K562 (cell line): ENCODE measurements at regions not wholly inside any gene's neighbourhood (a gene's known extent, or its start where the extent isn't known, plus 50 kb on each side); places are given as distances from the start of the nearest gene placed in this dataset.

Experiments
- ATAC-seq: fragments of 200-7000 bp; cut with Tn5 transposase; 3 replicates; pipeline ENCODE4 v1.9.1; 2020; ENCODE audit warnings: moderate library complexity
- BruUV-seq: library from RNA; stranded (reverse); fragments of 400-500 nt; replicated peaks from 2 replicates; lab custom pipeline; 2021; lab: Mats Ljungman, UMichigan
- CTCF ChIA-PET: fragments of 300-600 bp; formaldehyde crosslinking; extraction: SDS; loops from one replicate; lab custom pipeline; 2021; ENCODE audit warnings: low intra/inter-chr PET ratio; lab: Yijun Ruan, JAX
- POLR2A ChIA-PET: fragments of 300-600, 350-650 bp; sonication (Branson Sonifier 250); formaldehyde crosslinking; extraction: SDS; loops from one replicate; lab custom pipeline; 2021; ENCODE audit warnings: antibody characterized with exemption, inconsistent platforms; lab: Yijun Ruan, JAX
- DNase-seq, 4 experiments: peaks; one replicate each; pipeline versions ENCODE4 v3.0.0 to v3.0.0-alpha.2; 2011 to 2018; ENCODE audit warnings: low spot score in 3 of 4, mixed read lengths in 3 of 4; ENCODE audit errors: extremely low read depth in 1 of 4
- FAIRE-seq: peaks from 2 replicates; lab custom pipeline; 2011; peaks lifted over from hg19 to GRCh38; lab: Jason Lieb, UNC
- H2AFZ ChIP-seq: 2 replicates; pipeline ENCODE4 v1.6.0; 2011; ENCODE audit warnings: low read depth, low read length, control low read depth, inconsistent platforms
- H3K27ac ChIP-seq: fragments of 200-600 bp; 3 replicates; pipeline ENCODE4 v1.8.0; 2011; ENCODE audit warnings: low read depth, mild to moderate bottlenecking, control low read depth, inconsistent platforms, low read length, moderate library complexity, mixed read lengths; ENCODE audit errors: extremely low read depth
- H3K27me3 ChIP-seq, 2 experiments: fragments of 300-600 bp in 1 of 2; 2 replicates in 1 of 2; 3 replicates in 1 of 2; pipeline versions ENCODE4 v1.6.0 to v1.8.0; 2011; ENCODE audit warnings: inconsistent platforms in 2 of 2, low read length in 2 of 2, mild to moderate bottlenecking in 1 of 2, mixed read lengths in 1 of 2, moderate library complexity in 1 of 2; ENCODE audit not compliant: control insufficient read depth in 2 of 2, insufficient read depth in 2 of 2
- H3K36me3 ChIP-seq: fragments of 300-600 bp; 3 replicates; pipeline ENCODE4 v1.8.0; 2011; ENCODE audit warnings: mild to moderate bottlenecking, low read length, inconsistent platforms; ENCODE audit not compliant: control insufficient read depth, insufficient read depth
- H3K4me1 ChIP-seq, 2 experiments: fragments of 200-600 bp in 1 of 2; replicated peaks in 1 of 2; 2 replicates in 1 of 2; 3 replicates in 1 of 2; pipeline versions ENCODE4 v1.5.1 to v1.8.0; 2011; ENCODE audit warnings: inconsistent platforms in 2 of 2, low read length in 2 of 2, mild to moderate bottlenecking in 1 of 2, mixed read lengths in 1 of 2, moderate library complexity in 1 of 2; ENCODE audit not compliant: control insufficient read depth in 2 of 2, insufficient read depth in 2 of 2
- H3K4me2 ChIP-seq: 2 replicates; pipeline ENCODE4 v1.6.1; 2011; ENCODE audit warnings: low read length, control low read depth, inconsistent platforms, mixed read lengths; ENCODE audit not compliant: insufficient read depth
- H3K4me3 ChIP-seq: fragments of 200-600 bp; sonication (generic), shearing (Covaris generic); 2 replicates; pipeline ENCODE4 v1.5.1; 2016; ENCODE audit warnings: control low read depth, inconsistent platforms
- H3K79me2 ChIP-seq: fragments of 200-600 bp; 3 replicates; pipeline ENCODE4 v1.8.0; 2011; ENCODE audit warnings: low read length, inconsistent platforms; ENCODE audit not compliant: control insufficient read depth, insufficient read depth
- H3K9ac ChIP-seq, 2 experiments: 2 replicates each; pipeline versions ENCODE4 v1.6.0 to v1.6.1; 2011; ENCODE audit warnings: low read depth in 2 of 2, low read length in 2 of 2, control low read depth in 1 of 2, inconsistent platforms in 1 of 2, mild to moderate bottlenecking in 1 of 2, mixed read lengths in 1 of 2; ENCODE audit not compliant: insufficient read depth in 1 of 2
- H3K9me1 ChIP-seq: one replicate; pipeline ENCODE4 v1.6.0; 2011; ENCODE audit warnings: inconsistent platforms, mild to moderate bottlenecking, low read length, moderate library complexity; ENCODE audit not compliant: control insufficient read depth, insufficient read depth
- H3K9me3 ChIP-seq: replicated peaks from 2 replicates; pipeline ENCODE4 v1.5.1; 2011; ENCODE audit warnings: low read depth, low read length, inconsistent platforms; ENCODE audit not compliant: control insufficient read depth, insufficient read depth
- H4K20me1 ChIP-seq: replicated peaks from 2 replicates; pipeline ENCODE4 v1.6.1; 2011; ENCODE audit warnings: low read length, inconsistent platforms, mixed read lengths; ENCODE audit not compliant: control insufficient read depth, insufficient read depth
- BRD4 ChIP-seq: fragments of 200-600 bp; sonication (generic); IDR thresholded peaks from 2 replicates; pipeline ENCODE4 v1.6.1; 2017; ENCODE audit warnings: inconsistent platforms
- CHD2 ChIP-seq: IDR thresholded peaks from 2 replicates; pipeline ENCODE4 v1.6.1; 2011; ENCODE audit warnings: low read depth, low read length
- ELK3 ChIP-seq: fragments of 450-650 bp; formaldehyde crosslinking; IDR thresholded peaks from 2 replicates; pipeline ENCODE4 v1.4.0; 2020; ENCODE audit warnings: mild to moderate bottlenecking
- HNRNPK ChIP-seq: fragments of 200-400 bp; formaldehyde crosslinking; IDR thresholded peaks from one replicate; pipeline ENCODE4 v1.6.1; 2018; ENCODE audit warnings: mild to moderate bottlenecking, low read depth, low read length; ENCODE audit not compliant: poor library complexity, severe bottlenecking
- KDM1A ChIP-seq, 2 experiments: fragments of 450-650 bp; IDR thresholded peaks; 2 replicates each; pipeline ENCODE4 v1.6.1; 2016; ENCODE audit warnings: mild to moderate bottlenecking in 2 of 2
- MAZ ChIP-seq, 2 experiments: fragments of 450-650 bp in 1 of 2; sonication (generic) in 1 of 2; formaldehyde crosslinking; IDR thresholded peaks in 1 of 2; conservative IDR thresholded peaks in 1 of 2; 2 replicates each; pipeline versions ENCODE4 v1.4.0 to v1.5.0; 2020; ENCODE audit warnings: mild to moderate bottlenecking in 1 of 2, missing genetic modification reagents in 1 of 2
- NCOA2 ChIP-seq, 2 experiments: fragments of 450-650 bp; IDR thresholded peaks; 2 replicates each; pipeline ENCODE4 v1.6.1; 2018; ENCODE audit warnings: mild to moderate bottlenecking in 2 of 2, moderate library complexity in 1 of 2; ENCODE audit not compliant: partially characterized antibody in 2 of 2
- NONO ChIP-seq, 2 experiments: fragments of 200-400 bp in 1 of 2; fragments of 450-650 bp in 1 of 2; formaldehyde crosslinking in 1 of 2; IDR thresholded peaks; 2 replicates each; pipeline ENCODE4 v1.6.1; 2017; ENCODE audit warnings: low read depth in 2 of 2, mild to moderate bottlenecking in 2 of 2, moderate library complexity in 2 of 2, low read length in 1 of 2
- OTX1 ChIP-seq: fragments of 450-650 bp; formaldehyde crosslinking; IDR thresholded peaks from 2 replicates; pipeline ENCODE4 v1.4.0; 2022; ENCODE audit warnings: mild to moderate bottlenecking
- PATZ1 ChIP-seq: fragments of 250-450 bp; sonication (Bioruptor Pico); IDR thresholded peaks from 2 replicates; pipeline ENCODE4 v1.5.0; 2020; ENCODE audit warnings: mild to moderate bottlenecking, borderline replicate concordance
- SNIP1 ChIP-seq: fragments of 450-650 bp; IDR thresholded peaks from 2 replicates; pipeline ENCODE4 v1.7.1; 2017; ENCODE audit warnings: low read depth, mild to moderate bottlenecking
- STAG1 ChIP-seq: sonication (generic); formaldehyde crosslinking; IDR thresholded peaks from 2 replicates; pipeline ENCODE4 v1.5.0; 2020; ENCODE audit warnings: missing genetic modification reagents, borderline replicate concordance
- TAF9B ChIP-seq: fragments of 450-650 bp; IDR thresholded peaks from 2 replicates; pipeline ENCODE4 v1.6.1; 2018; ENCODE audit warnings: mild to moderate bottlenecking; ENCODE audit not compliant: partially characterized antibody
- TFAM ChIP-seq: fragments of 250-450 bp; sonication (Bioruptor Pico); conservative IDR thresholded peaks from 2 replicates; pipeline ENCODE4 v1.5.0; 2021; ENCODE audit warnings: mild to moderate bottlenecking, moderate library complexity
- ZFP91 ChIP-seq: sonication (generic); formaldehyde crosslinking; IDR thresholded peaks from 2 replicates; pipeline ENCODE4 v1.8.0; 2022; ENCODE audit warnings: mild to moderate bottlenecking, missing genetic modification reagents
- ZNF445 ChIP-seq: fragments of 250-450 bp; sonication (Bioruptor Pico); IDR thresholded peaks from 2 replicates; pipeline ENCODE4 v1.4.0; 2020; ENCODE audit warnings: low read depth, mild to moderate bottlenecking, moderate library complexity
- ZNF584 ChIP-seq: fragments of 200-800 bp; sonication (Bioruptor generic); IDR thresholded peaks from 2 replicates; pipeline ENCODE4 v1.6.1; 2016; ENCODE audit warnings: low read depth, mild to moderate bottlenecking, missing genetic modification characterization, missing compliant biosample characterization
- ZNF785 ChIP-seq: fragments of 250-450 bp; sonication (Bioruptor Pico); IDR thresholded peaks from 2 replicates; pipeline ENCODE4 v1.4.0; 2020; ENCODE audit warnings: mild to moderate bottlenecking
- WGBS: fragments of 100-300 bp; shearing (Covaris generic); methylation state at CpG from one replicate; pipeline ENCODE4 v1.1.6; 2016; ENCODE audit warnings: low coverage, mixed read lengths; ENCODE audit not compliant: insufficient coverage; ENCODE audit errors: missing lambda C conversion rate; 5-methylcytosine and 5-hydroxymethylcytosine counted together
- in situ Hi-C: fragments of 300-500 bp; cut with MboI; formaldehyde crosslinking; loops from 4 replicates; pipeline ENCODE4 v1.15.0; 2018; ENCODE audit warnings: inconsistent platforms, mixed read lengths
- intact Hi-C: fragments of 100-400 bp; cut with micrococcal nuclease; formaldehyde crosslinking; loops from 2 replicates; pipeline ENCODE4 v1.14.2; 2022

- POLR2A ChIA-PET: no interaction called here
- H3K4me3 ChIP-seq: no peak overlapping the region
- H3K9me3 ChIP-seq: no peaks in the 10 kb centered on the region
- H3K9ac ChIP-seq: no peak overlapping the region
- WGBS: 0% methylated on average over 7 of the region's 7 CpGs
- FAIRE-seq: no peak
- H3K36me3 ChIP-seq: no peaks in the 10 kb centered on the region
- CTCF ChIA-PET: no interaction called here
- TF ChIP-seq OTX1 (CRISPR knock-in tag): no peak
- TF ChIP-seq NONO (IDR thresholded peaks at IDR 0.05; ENCODE audit: low read depth in 2 of 2, low read length in 1 of 2): no peak
- TF ChIP-seq CHD2: no peak
- TF ChIP-seq TAF9B: no peak
- no peak for TF ChIP-seq MAZ (CRISPR knock-in tag; conservative IDR thresholded peaks at IDR 0.05 in 1 of 2, IDR thresholded peaks at IDR 0.05 in 1 of 2)
- no peak for TF ChIP-seq KDM1A (IDR thresholded peaks at IDR 0.05)
- no peak for TF ChIP-seq NCOA2 (IDR thresholded peaks at IDR 0.05; ENCODE audit: partially characterized antibody in 2 of 2)
- TF ChIP-seq SNIP1: no peak
- no peak for TF ChIP-seq TFAM (CRISPR knock-in tag)
- no peak for TF ChIP-seq BRD4
- TF ChIP-seq ELK3 (CRISPR knock-in tag): no peak
- no peak for TF ChIP-seq ZFP91 (CRISPR knock-in tag)
- no peak for TF ChIP-seq ZNF584 (CRISPR knock-in tag)
- no peak for TF ChIP-seq STAG1 (CRISPR knock-in tag)
- no peak for TF ChIP-seq PATZ1 (CRISPR knock-in tag)
- no peak for TF ChIP-seq HNRNPK
- no peak for TF ChIP-seq ZNF445
- no peak for TF ChIP-seq ZNF785 (CRISPR knock-in tag)
- TF ChIP-seq, all 486 proteins: peak for 0
- Histone ChIP-seq H3K27me3 (no peaks in the 10 kb centered on the region), H4K20me1 (no peaks in the 10 kb centered on the region), H3K4me1 (no peaks in the 10 kb centered on the region), H3K27ac (no peak overlapping the region), H2AFZ (no peak overlapping the region), H3K79me2 (no peaks in the 10 kb centered on the region), H3K4me2 (no peak overlapping the region), H3K9me1 (no peaks in the 10 kb centered on the region)
- no peak for DNase-seq
- no TSS peak for BruUV-seq
- ATAC-seq: no peak
- intact Hi-C loops (no loop called here), in situ Hi-C loops (no loop called here)
Measured at GRCh38 chr13:105972306-105972721, 563.1 kb downstream of the EFNB2 start.
